ENCODE measurements at regions not wholly inside any gene's neighbourhood (a gene's known extent, or its start where the extent isn't known, plus 50 kb on each side); places are given as distances from the start of the nearest gene placed in this dataset.
"Not testable (repeated sequence)": the region's sequence is repeated elsewhere in the genome, so short reads cannot be mapped to it uniquely, and the experiment has no call there.

DNA sequence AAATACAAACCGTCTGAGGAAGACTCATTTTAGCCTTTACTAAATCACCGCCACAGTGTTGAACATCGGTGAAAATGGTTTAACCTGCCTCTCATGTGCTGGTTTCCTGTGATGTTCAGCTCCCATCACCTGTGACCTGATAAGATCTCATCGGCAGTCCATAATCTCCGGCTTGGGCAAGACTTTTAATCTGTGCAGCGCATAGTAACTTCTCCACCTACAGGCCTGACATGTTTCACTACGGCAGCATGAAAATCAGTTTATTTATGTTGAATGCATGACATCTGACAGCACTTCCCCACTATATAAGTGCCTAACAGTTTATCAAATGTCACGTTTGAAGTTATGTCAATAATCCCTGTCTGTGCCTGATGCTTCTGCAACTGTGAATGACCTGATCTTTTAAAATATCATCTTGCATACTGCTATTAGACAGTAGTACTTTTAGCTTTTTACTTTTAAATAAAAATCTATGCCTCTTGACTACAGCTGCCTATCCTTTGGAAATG is 1919.8 kb upstream of the AGA start:
- Histone ChIP-seq H3K9me3 (peaks cover 0 to 2% of the 10 kb centered on the region in 2 donors), H3K4me1 (no peaks in the 10 kb centered on the region), H3K27me3 (no peaks in the 10 kb centered on the region), H3K4me3 (no peak overlapping the region), H3K27ac (no peak overlapping the region), H3K36me3 (no peaks in the 10 kb centered on the region)
- no peak for ATAC-seq
- TF ChIP-seq, protein P1, sequence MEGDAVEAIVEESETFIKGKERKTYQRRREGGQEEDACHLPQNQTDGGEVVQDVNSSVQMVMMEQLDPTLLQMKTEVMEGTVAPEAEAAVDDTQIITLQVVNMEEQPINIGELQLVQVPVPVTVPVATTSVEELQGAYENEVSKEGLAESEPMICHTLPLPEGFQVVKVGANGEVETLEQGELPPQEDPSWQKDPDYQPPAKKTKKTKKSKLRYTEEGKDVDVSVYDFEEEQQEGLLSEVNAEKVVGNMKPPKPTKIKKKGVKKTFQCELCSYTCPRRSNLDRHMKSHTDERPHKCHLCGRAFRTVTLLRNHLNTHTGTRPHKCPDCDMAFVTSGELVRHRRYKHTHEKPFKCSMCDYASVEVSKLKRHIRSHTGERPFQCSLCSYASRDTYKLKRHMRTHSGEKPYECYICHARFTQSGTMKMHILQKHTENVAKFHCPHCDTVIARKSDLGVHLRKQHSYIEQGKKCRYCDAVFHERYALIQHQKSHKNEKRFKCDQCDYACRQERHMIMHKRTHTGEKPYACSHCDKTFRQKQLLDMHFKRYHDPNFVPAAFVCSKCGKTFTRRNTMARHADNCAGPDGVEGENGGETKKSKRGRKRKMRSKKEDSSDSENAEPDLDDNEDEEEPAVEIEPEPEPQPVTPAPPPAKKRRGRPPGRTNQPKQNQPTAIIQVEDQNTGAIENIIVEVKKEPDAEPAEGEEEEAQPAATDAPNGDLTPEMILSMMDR (IDR thresholded peaks at IDR 0.05): no peak
- no peak for DNase-seq
- intact Hi-C loops (cut with DNase I): no loop called here

DNA sequence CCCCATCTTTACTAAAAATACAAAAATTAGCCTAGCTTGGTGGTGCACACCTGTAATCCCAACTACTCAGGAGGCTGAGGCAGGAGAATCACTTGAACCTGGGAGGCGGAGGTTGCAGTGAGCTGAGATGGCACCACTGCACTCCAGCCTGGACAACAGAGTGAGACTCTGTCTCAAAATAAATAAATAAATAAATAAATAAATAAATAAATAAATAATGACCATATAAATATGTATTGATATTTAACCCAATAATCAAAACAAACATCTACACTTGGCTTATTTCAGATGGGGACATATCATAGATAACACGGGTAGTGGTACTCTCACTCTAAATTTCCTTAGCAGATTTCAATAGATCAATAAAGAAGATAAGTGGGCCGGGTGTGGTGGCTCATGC is 1923.7 kb upstream of the AGA start:
- H3K9me3 ChIP-seq: not testable (repeated sequence)

GRCh38 chr4:179372242-179372641 is 1930.0 kb upstream of the AGA start:
- TF ChIP-seq, protein P1 (IDR thresholded peaks at IDR 0.05): no peak
- Histone ChIP-seq H3K4me1 (no peaks in the 10 kb centered on the region), H3K27ac (no peak overlapping the region), H3K36me3 (no peaks in the 10 kb centered on the region), H3K4me3 (no peak overlapping the region), H3K9me3 (peaks cover 0 to 4% of the 10 kb centered on the region in 2 donors), H3K27me3 (no peaks in the 10 kb centered on the region)
- ATAC-seq (no peak), DNase-seq (no peak)
- intact Hi-C loops (cut with DNase I): no loop called here

More for the DNA sequence above, 1923.7 kb upstream of the AGA start:
- intact Hi-C loops (cut with DNase I); ATAC-seq; H3K27ac ChIP-seq; DNase-seq; H3K4me3 ChIP-seq; H3K4me1 ChIP-seq; H3K27me3 ChIP-seq; H3K36me3 ChIP-seq: not testable (repeated sequence)

DNA sequence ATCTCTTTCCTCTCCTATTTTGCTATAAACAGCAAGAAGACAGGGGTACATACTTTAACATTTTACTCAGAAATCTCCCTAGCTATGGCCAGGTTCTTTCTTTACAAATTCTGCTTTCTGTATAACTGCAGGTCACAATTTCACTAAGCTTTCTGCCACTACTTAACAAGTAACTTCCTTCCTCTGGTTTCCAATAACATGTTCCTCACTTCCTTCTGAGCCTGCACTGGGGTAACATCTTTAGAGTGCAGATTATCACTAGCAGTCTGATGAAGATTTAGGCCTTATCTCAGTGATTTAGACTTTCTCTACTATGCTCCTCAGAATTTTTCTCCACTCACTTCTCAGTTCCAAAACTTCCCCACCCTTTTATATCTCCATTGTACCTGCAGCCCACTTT is 1930.5 kb upstream of the AGA start:
- TF ChIP-seq, protein P1 (IDR thresholded peaks at IDR 0.05): no peak
- no peak overlapping the region for H3K27ac ChIP-seq
- DNase-seq (no peak), ATAC-seq (no peak)
- no peak overlapping the region for H3K4me3 ChIP-seq
- H3K27me3 ChIP-seq: no peaks in the 10 kb centered on the region
- peaks cover 0 to 4% of the 10 kb centered on the region in 2 donors for H3K9me3 ChIP-seq
- no peaks in the 10 kb centered on the region for H3K36me3 ChIP-seq
- H3K4me1 ChIP-seq: no peaks in the 10 kb centered on the region
- intact Hi-C loops (cut with DNase I): no loop called here

- H3K27me3 ChIP-seq; DNase-seq; H3K4me3 ChIP-seq; intact Hi-C loops (cut with DNase I); ATAC-seq; H3K4me1 ChIP-seq; H3K27ac ChIP-seq; H3K36me3 ChIP-seq: not testable (repeated sequence)
- peaks cover 0 to 12% of the 10 kb centered on the region in 2 donors for H3K9me3 ChIP-seq
Measured at GRCh38 chr4:179378847-179379246, 1936.6 kb upstream of the AGA start.

DNA sequence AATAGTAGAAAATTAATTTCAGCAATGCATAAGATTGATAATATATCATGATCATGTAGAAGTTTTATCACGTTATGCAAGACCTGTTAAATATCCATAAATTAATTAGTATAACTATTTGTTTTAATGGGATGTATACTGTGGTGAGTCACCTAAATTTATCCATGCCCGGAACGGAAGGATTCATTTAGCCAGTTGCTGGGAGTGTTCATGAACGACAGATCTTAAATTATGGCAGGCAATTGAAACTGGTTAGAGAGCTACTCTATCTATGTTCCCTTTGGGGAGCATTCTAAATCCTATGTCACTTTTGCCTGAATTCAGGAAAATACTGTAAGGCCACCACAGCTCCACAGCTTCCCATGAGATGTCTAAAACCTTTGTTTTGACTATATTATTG is 1950.5 kb upstream of the AGA start:
- Histone ChIP-seq H3K27me3 (no peaks in the 10 kb centered on the region), H3K9me3 (peaks cover 0 to 2% of the 10 kb centered on the region in 2 donors), H3K4me3 (no peak overlapping the region), H3K4me1 (no peaks in the 10 kb centered on the region), H3K36me3 (no peaks in the 10 kb centered on the region), H3K27ac (no peak overlapping the region)
- ATAC-seq (no peak), DNase-seq (no peak)
- TF ChIP-seq, protein P1 (IDR thresholded peaks at IDR 0.05): no peak
- intact Hi-C loops (cut with DNase I): no loop called here
